ENCODE measurements at regions not wholly inside any gene's neighbourhood (a gene's known extent, or its start where the extent isn't known, plus 50 kb on each side); places are given as distances from the start of the nearest gene placed in this dataset.

- Histone ChIP-seq H3K27ac (ENCODE audit: low read depth, low read length) (no peak overlapping the region), H2AFZ (ENCODE audit: low read length, unreplicated experiment) (no peak overlapping the region), H3K4me3 (ENCODE audit: low read depth, low read length) (no peak overlapping the region), H3K36me3 (ENCODE audit: insufficient read depth, low read length) (no peaks in the 10 kb centered on the region), H3K4me1 (ENCODE audit: control insufficient read depth, insufficient read depth, low read length, unreplicated experiment) (no peaks in the 10 kb centered on the region), H3K79me2 (ENCODE audit: control insufficient read depth, insufficient read depth, low read length, unreplicated experiment) (no peaks in the 10 kb centered on the region), H3K27me3 (ENCODE audit: insufficient read depth, low read length) (peaks cover 4% of the 10 kb centered on the region; the same call in 1 of the 2 replicates)
Measured at GRCh38 chr4:73001885-73002284, 67.6 kb downstream of the COX18 start.

GRCh38 chr4:72997409-72997808 lies 72.1 kb downstream of the COX18 start:
- no peaks in the 10 kb centered on the region for H3K4me1 ChIP-seq (ENCODE audit: control insufficient read depth, insufficient read depth, low read length, unreplicated experiment)
- no peak overlapping the region for H3K4me3 ChIP-seq (ENCODE audit: low read depth, low read length)
- H3K27ac ChIP-seq (ENCODE audit: low read depth, low read length) = no peak overlapping the region
- no peak overlapping the region for H2AFZ ChIP-seq (ENCODE audit: low read length, unreplicated experiment)
- no peaks in the 10 kb centered on the region for H3K79me2 ChIP-seq (ENCODE audit: control insufficient read depth, insufficient read depth, low read length, unreplicated experiment)
- H3K36me3 ChIP-seq (ENCODE audit: insufficient read depth, low read length) = no peaks in the 10 kb centered on the region
- no peaks in the 10 kb centered on the region for H3K27me3 ChIP-seq (ENCODE audit: insufficient read depth, low read length)

- Histone ChIP-seq H3K4me3 (ENCODE audit: low read depth, low read length) (no peak overlapping the region), H3K27me3 (ENCODE audit: insufficient read depth, low read length) (no peaks in the 10 kb centered on the region), H2AFZ (ENCODE audit: low read length, unreplicated experiment) (no peak overlapping the region), H3K79me2 (ENCODE audit: control insufficient read depth, insufficient read depth, low read length, unreplicated experiment) (no peaks in the 10 kb centered on the region), H3K36me3 (ENCODE audit: insufficient read depth, low read length) (no peaks in the 10 kb centered on the region), H3K4me1 (ENCODE audit: control insufficient read depth, insufficient read depth, low read length, unreplicated experiment) (no peaks in the 10 kb centered on the region), H3K27ac (ENCODE audit: low read depth, low read length) (no peak overlapping the region)
Measured at GRCh38 chr4:72994670-72995069, 74.8 kb downstream of the COX18 start.

GRCh38 chr4:72993876-72994275 lies 75.6 kb downstream of the COX18 start:
- H2AFZ ChIP-seq (ENCODE audit: low read length, unreplicated experiment) = no peak overlapping the region

GRCh38 chr4:72991873-72992272 lies 77.6 kb downstream of the COX18 start:
- Histone ChIP-seq H3K79me2 (ENCODE audit: control insufficient read depth, insufficient read depth, low read length, unreplicated experiment) (no peaks in the 10 kb centered on the region), H3K36me3 (ENCODE audit: insufficient read depth, low read length) (no peaks in the 10 kb centered on the region), H3K4me3 (ENCODE audit: low read depth, low read length) (no peak overlapping the region), H3K27ac (ENCODE audit: low read depth, low read length) (no peak overlapping the region), H3K27me3 (ENCODE audit: insufficient read depth, low read length) (no peaks in the 10 kb centered on the region), H3K4me1 (ENCODE audit: control insufficient read depth, insufficient read depth, low read length, unreplicated experiment) (peaks cover 7% of the 10 kb centered on the region), H2AFZ (ENCODE audit: low read length, unreplicated experiment) (no peak overlapping the region)

More at GRCh38 chr4:72993876-72994275, 75.6 kb downstream of the COX18 start:
- Histone ChIP-seq H3K36me3 (ENCODE audit: insufficient read depth, low read length) (no peaks in the 10 kb centered on the region), H3K4me3 (ENCODE audit: low read depth, low read length) (no peak overlapping the region), H3K27me3 (ENCODE audit: insufficient read depth, low read length) (no peaks in the 10 kb centered on the region), H3K79me2 (ENCODE audit: control insufficient read depth, insufficient read depth, low read length, unreplicated experiment) (no peaks in the 10 kb centered on the region), H3K27ac (ENCODE audit: low read depth, low read length) (no peak overlapping the region), H3K4me1 (ENCODE audit: control insufficient read depth, insufficient read depth, low read length, unreplicated experiment) (no peaks in the 10 kb centered on the region)

GRCh38 chr4:72987741-72988729 lies 81.5 kb downstream of the COX18 start:
- no peak overlapping the region for H3K4me3 ChIP-seq (ENCODE audit: low read depth, low read length)
- H2AFZ ChIP-seq (ENCODE audit: low read length, unreplicated experiment) = peak overlapping the region; percentile 42
- no peak overlapping the region for H3K27ac ChIP-seq (ENCODE audit: low read depth, low read length)
- no peaks in the 10 kb centered on the region for H3K36me3 ChIP-seq (ENCODE audit: insufficient read depth, low read length)
- peaks cover 7% of the 10 kb centered on the region for H3K4me1 ChIP-seq (ENCODE audit: control insufficient read depth, insufficient read depth, low read length, unreplicated experiment)
- no peaks in the 10 kb centered on the region for H3K79me2 ChIP-seq (ENCODE audit: control insufficient read depth, insufficient read depth, low read length, unreplicated experiment)
- no peaks in the 10 kb centered on the region for H3K27me3 ChIP-seq (ENCODE audit: insufficient read depth, low read length)

- no peaks in the 10 kb centered on the region for H3K27me3 ChIP-seq (ENCODE audit: insufficient read depth, low read length)
- no peaks in the 10 kb centered on the region for H3K79me2 ChIP-seq (ENCODE audit: control insufficient read depth, insufficient read depth, low read length, unreplicated experiment)
- H3K36me3 ChIP-seq (ENCODE audit: insufficient read depth, low read length) = no peaks in the 10 kb centered on the region
- peaks cover 7% of the 10 kb centered on the region for H3K4me1 ChIP-seq (ENCODE audit: control insufficient read depth, insufficient read depth, low read length, unreplicated experiment)
- H3K4me3 ChIP-seq (ENCODE audit: low read depth, low read length) = no peak overlapping the region
- H3K27ac ChIP-seq (ENCODE audit: low read depth, low read length) = no peak overlapping the region
- H2AFZ ChIP-seq (ENCODE audit: low read length, unreplicated experiment) = no peak overlapping the region
Measured at GRCh38 chr4:72984351-72984750, 85.2 kb downstream of the COX18 start.

- Histone ChIP-seq H3K27me3 (ENCODE audit: insufficient read depth, low read length) (no peaks in the 10 kb centered on the region), H2AFZ (ENCODE audit: low read length, unreplicated experiment) (no peak overlapping the region), H3K79me2 (ENCODE audit: control insufficient read depth, insufficient read depth, low read length, unreplicated experiment) (no peaks in the 10 kb centered on the region), H3K27ac (ENCODE audit: low read depth, low read length) (no peak overlapping the region), H3K4me1 (ENCODE audit: control insufficient read depth, insufficient read depth, low read length, unreplicated experiment) (peaks cover 7% of the 10 kb centered on the region), H3K4me3 (ENCODE audit: low read depth, low read length) (no peak overlapping the region), H3K36me3 (ENCODE audit: insufficient read depth, low read length) (no peaks in the 10 kb centered on the region)
Measured at GRCh38 chr4:72983709-72984108, 85.8 kb downstream of the COX18 start.

- Histone ChIP-seq H3K27ac (ENCODE audit: low read depth, low read length) (no peak overlapping the region), H2AFZ (ENCODE audit: low read length, unreplicated experiment) (no peak overlapping the region), H3K27me3 (ENCODE audit: insufficient read depth, low read length) (no peaks in the 10 kb centered on the region), H3K4me3 (ENCODE audit: low read depth, low read length) (no peak overlapping the region), H3K79me2 (ENCODE audit: control insufficient read depth, insufficient read depth, low read length, unreplicated experiment) (no peaks in the 10 kb centered on the region), H3K4me1 (ENCODE audit: control insufficient read depth, insufficient read depth, low read length, unreplicated experiment) (peaks cover 22% of the 10 kb centered on the region), H3K36me3 (ENCODE audit: insufficient read depth, low read length) (no peaks in the 10 kb centered on the region)
Measured at GRCh38 chr4:72977936-72978485, 91.5 kb downstream of the COX18 start.

- Histone ChIP-seq H3K36me3 (ENCODE audit: insufficient read depth, low read length) (0 out of 2 replicates have a peak, but pooled peaks cover 3% of the 10 kb centered on the region), H3K27me3 (ENCODE audit: insufficient read depth, low read length) (no peaks in the 10 kb centered on the region)
Measured at GRCh38 chr4:72975488-72975784, 94.1 kb downstream of the COX18 start.

More at GRCh38 chr4:72975488-72975784, 94.1 kb downstream of the COX18 start:
- Histone ChIP-seq H3K4me1 (ENCODE audit: control insufficient read depth, insufficient read depth, low read length, unreplicated experiment) (peaks cover 36% of the 10 kb centered on the region), H2AFZ (ENCODE audit: low read length, unreplicated experiment) (peak overlapping the region; percentile 19), H3K79me2 (ENCODE audit: control insufficient read depth, insufficient read depth, low read length, unreplicated experiment) (no peaks in the 10 kb centered on the region), H3K4me3 (ENCODE audit: low read depth, low read length) (no peak overlapping the region), H3K27ac (ENCODE audit: low read depth, low read length) (peak overlapping the region; percentile 78)
